ENCODE measurements at regions not wholly inside any gene's neighbourhood (a gene's known extent, or its start where the extent isn't known, plus 50 kb on each side); places are given as distances from the start of the nearest gene placed in this dataset.

GRCh38 chr12:111100554-111100953 is 180.2 kb upstream of the MYL2 start:
- no peak for TF ChIP-seq EGR1 (IDR thresholded peaks at IDR 0.05; ENCODE audit: low read depth)
- no peak for TF ChIP-seq CTCF (IDR thresholded peaks at IDR 0.05 in 2 of 3, conservative IDR thresholded peaks at IDR 0.05 in 1 of 3; ENCODE audit: borderline replicate concordance in 1 of 3, insufficient read depth in 1 of 3, low read depth in 2 of 3, low read length in 2 of 3)
- TF ChIP-seq SIN3A (IDR thresholded peaks at IDR 0.05; ENCODE audit: low read depth) = no peak
- no peak for TF ChIP-seq POLR2A (IDR thresholded peaks at IDR 0.05; ENCODE audit: borderline replicate concordance, extremely low read depth, insufficient read depth, insufficient read length)
- TF ChIP-seq YY1 (IDR thresholded peaks at IDR 0.05; ENCODE audit: extremely low read depth, insufficient replicate concordance, low read depth, low read length) = no peak
- no peak for TF ChIP-seq ATF3 (IDR thresholded peaks at IDR 0.05)
- TF ChIP-seq ZNF274 (IDR thresholded peaks at IDR 0.05; ENCODE audit: low read depth, low read length) = no peak
- no peak for TF ChIP-seq REST (IDR thresholded peaks at IDR 0.05; ENCODE audit: low read depth)
- TF ChIP-seq FOSL1 (IDR thresholded peaks at IDR 0.05; ENCODE audit: low read depth) = no peak
- TF ChIP-seq EZH2 (IDR thresholded peaks at IDR 0.05) = no peak
- no peak for TF ChIP-seq CEBPB (IDR thresholded peaks at IDR 0.05; ENCODE audit: low read depth)
